Neural cell (in vitro differentiated cells): ENCODE measurements at regions not wholly inside any gene's neighbourhood (a gene's known extent, or its start where the extent isn't known, plus 50 kb on each side); places are given as distances from the start of the nearest gene placed in this dataset.

Experiments used
- H2AFZ ChIP-seq: fragments of 200-600, 300-800 bp; sonication (generic), shearing (Covaris generic); 2 replicates; pipeline ENCODE4 v1.6.0; 2014; ENCODE audit warnings: low read depth, mild to moderate bottlenecking, antibody characterized with exemption, low read length, moderate library complexity
- H3F3A ChIP-seq: fragments of 200-600 bp; shearing (Covaris generic); 2 replicates; pipeline ENCODE4 v1.6.1; 2016; ENCODE audit warnings: mild to moderate bottlenecking, moderate library complexity, mixed read lengths, antibody characterized with exemption, low read length; ENCODE audit not compliant: insufficient read depth, poor library complexity, severe bottlenecking
- H3K27ac ChIP-seq: fragments of 200-600, 300-800 bp; sonication (generic), shearing (Covaris generic); 2 replicates; pipeline ENCODE4 v1.5.1; 2014; ENCODE audit warnings: mild to moderate bottlenecking, low read length, moderate library complexity
- H3K27me3 ChIP-seq: fragments of 300-800, 200-600 bp; sonication (generic), shearing (Covaris generic); 2 replicates; pipeline ENCODE4 v1.6.0; 2014; ENCODE audit warnings: mild to moderate bottlenecking, low read depth, low read length, moderate library complexity; ENCODE audit not compliant: insufficient read depth
- H3K36me3 ChIP-seq: fragments of 300-800, 200-600 bp; sonication (generic), shearing (Covaris generic); 2 replicates; pipeline ENCODE4 v1.5.1; 2014; ENCODE audit warnings: mild to moderate bottlenecking, antibody characterized with exemption, low read length, moderate library complexity; ENCODE audit not compliant: insufficient read depth
- H3K4me2 ChIP-seq: fragments of 300-800, 200-600 bp; sonication (generic), shearing (Covaris generic); 2 replicates; pipeline ENCODE4 v1.6.0; 2014; ENCODE audit warnings: mild to moderate bottlenecking, low read length
- H3K4me3 ChIP-seq: fragments of 300-800, 200-600 bp; sonication (generic), shearing (Covaris generic); 2 replicates; pipeline ENCODE4 v1.5.1; 2014; ENCODE audit warnings: mild to moderate bottlenecking, low read length, moderate library complexity
- H3K79me2 ChIP-seq: fragments of 200-600 bp; shearing (Covaris generic); replicated peaks from 2 replicates; pipeline ENCODE4 v1.6.0; 2014; ENCODE audit warnings: mild to moderate bottlenecking, low read length, moderate library complexity; ENCODE audit not compliant: insufficient read depth
- H3K9ac ChIP-seq: fragments of 300-800, 200-600 bp; sonication (generic), shearing (Covaris generic); 2 replicates; pipeline ENCODE4 v1.6.1; 2016; ENCODE audit warnings: mild to moderate bottlenecking, low read length, mixed read lengths
- H3K9me2 ChIP-seq: fragments of 200-600 bp; shearing (Covaris generic); 2 replicates; pipeline ENCODE4 v1.6.1; 2016; ENCODE audit warnings: mild to moderate bottlenecking, low read length, mixed read lengths; ENCODE audit not compliant: insufficient read depth
- H3K9me3 ChIP-seq: fragments of 200-600, 300-800 bp; sonication (generic), shearing (Covaris generic); 2 replicates; pipeline ENCODE4 v1.6.1; 2016; ENCODE audit warnings: mild to moderate bottlenecking, mixed run types, low read length, moderate library complexity, mixed read lengths
- H4K20me1 ChIP-seq: fragments of 200-600 bp; shearing (Covaris generic); 2 replicates; pipeline ENCODE4 v1.6.1; 2016; ENCODE audit warnings: mild to moderate bottlenecking, mixed run types; ENCODE audit not compliant: insufficient read depth
- EP300 ChIP-seq: fragments of 450-650 bp; conservative IDR thresholded peaks from 2 replicates; pipeline ENCODE4 v1.6.1; 2014; ENCODE audit warnings: antibody characterized with exemption, mild to moderate bottlenecking, moderate library complexity; ENCODE audit not compliant: poor library complexity, severe bottlenecking
- EZH2 ChIP-seq: fragments of 200-600, 300-800 bp; shearing (Covaris generic), sonication (generic); IDR thresholded peaks from 2 replicates; pipeline ENCODE4 v1.6.1; 2014; ENCODE audit warnings: antibody characterized with exemption, low read length, borderline replicate concordance, mild to moderate bottlenecking; ENCODE audit not compliant: insufficient read depth, poor library complexity, severe bottlenecking
- MXI1 ChIP-seq: fragments of 450-650 bp; conservative IDR thresholded peaks from 2 replicates; pipeline ENCODE4 v1.6.1; 2014; ENCODE audit warnings: antibody characterized with exemption, mild to moderate bottlenecking; ENCODE audit not compliant: poor library complexity, severe bottlenecking
- POLR2AphosphoS5 ChIP-seq: IDR thresholded peaks from 2 replicates; pipeline ENCODE4 v1.6.1; 2012
- RAD21 ChIP-seq: fragments of 450-650 bp; conservative IDR thresholded peaks from 2 replicates; pipeline ENCODE4 v1.6.1; 2014; ENCODE audit warnings: antibody characterized with exemption, mild to moderate bottlenecking, moderate library complexity
- SMC3 ChIP-seq: fragments of 450-650 bp; conservative IDR thresholded peaks from 2 replicates; pipeline ENCODE4 v1.6.1; 2014; ENCODE audit warnings: antibody characterized with exemption, mild to moderate bottlenecking, moderate library complexity; ENCODE audit not compliant: poor library complexity
- TAF1 ChIP-seq: IDR thresholded peaks from 2 replicates; pipeline ENCODE4 v1.6.1; 2012; ENCODE audit warnings: low read depth
- TF ChIP-seq, protein P1 (sequence below): IDR thresholded peaks from 2 replicates; pipeline ENCODE4 v1.6.1; 2012; ENCODE audit warnings: borderline replicate concordance
- TF ChIP-seq, protein P2 (sequence below): fragments of 450-650 bp; IDR thresholded peaks from 2 replicates; pipeline ENCODE4 v1.5.1; 2014; ENCODE audit warnings: antibody characterized with exemption, mild to moderate bottlenecking, moderate library complexity; ENCODE audit not compliant: poor library complexity, severe bottlenecking

DNA sequence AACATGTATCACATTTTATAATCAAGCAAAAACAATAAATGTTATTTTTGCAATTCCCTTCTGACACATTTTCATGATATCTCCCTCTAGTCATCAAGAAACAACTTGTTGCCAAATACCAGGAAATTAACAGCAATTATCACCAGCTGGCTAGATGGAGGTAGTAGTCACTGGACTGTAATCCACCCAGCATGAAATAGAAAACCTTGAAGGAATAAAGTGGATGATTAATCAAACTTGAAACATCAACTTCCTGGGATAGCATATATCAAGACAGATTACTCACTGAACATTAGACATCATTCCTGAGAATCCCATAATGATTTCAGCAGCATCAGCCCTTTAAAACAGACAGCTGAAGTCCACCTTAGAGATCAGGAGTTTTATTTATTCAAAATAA, 259.0 kb downstream of the CCDC59 start:
- Histone ChIP-seq H3F3A (no peaks in the 10 kb centered on the region), H3K4me3 (no peak overlapping the region), H3K9me3 (no peaks in the 10 kb centered on the region), H3K4me2 (no peak overlapping the region), H2AFZ (no peak overlapping the region), H3K79me2 (no peaks in the 10 kb centered on the region), H3K36me3 (no peaks in the 10 kb centered on the region), H3K27me3 (no peaks in the 10 kb centered on the region), H3K27ac (no peak overlapping the region), H4K20me1 (no peaks in the 10 kb centered on the region), H3K9me2 (no peaks in the 10 kb centered on the region), H3K9ac (no peak overlapping the region)
- TF ChIP-seq TAF1 (no peak), EP300 (no peak), POLR2AphosphoS5 (no peak), RAD21 (no peak), SMC3 (no peak), MXI1 (no peak), EZH2 (no peak)
- TF ChIP-seq, protein P1, sequence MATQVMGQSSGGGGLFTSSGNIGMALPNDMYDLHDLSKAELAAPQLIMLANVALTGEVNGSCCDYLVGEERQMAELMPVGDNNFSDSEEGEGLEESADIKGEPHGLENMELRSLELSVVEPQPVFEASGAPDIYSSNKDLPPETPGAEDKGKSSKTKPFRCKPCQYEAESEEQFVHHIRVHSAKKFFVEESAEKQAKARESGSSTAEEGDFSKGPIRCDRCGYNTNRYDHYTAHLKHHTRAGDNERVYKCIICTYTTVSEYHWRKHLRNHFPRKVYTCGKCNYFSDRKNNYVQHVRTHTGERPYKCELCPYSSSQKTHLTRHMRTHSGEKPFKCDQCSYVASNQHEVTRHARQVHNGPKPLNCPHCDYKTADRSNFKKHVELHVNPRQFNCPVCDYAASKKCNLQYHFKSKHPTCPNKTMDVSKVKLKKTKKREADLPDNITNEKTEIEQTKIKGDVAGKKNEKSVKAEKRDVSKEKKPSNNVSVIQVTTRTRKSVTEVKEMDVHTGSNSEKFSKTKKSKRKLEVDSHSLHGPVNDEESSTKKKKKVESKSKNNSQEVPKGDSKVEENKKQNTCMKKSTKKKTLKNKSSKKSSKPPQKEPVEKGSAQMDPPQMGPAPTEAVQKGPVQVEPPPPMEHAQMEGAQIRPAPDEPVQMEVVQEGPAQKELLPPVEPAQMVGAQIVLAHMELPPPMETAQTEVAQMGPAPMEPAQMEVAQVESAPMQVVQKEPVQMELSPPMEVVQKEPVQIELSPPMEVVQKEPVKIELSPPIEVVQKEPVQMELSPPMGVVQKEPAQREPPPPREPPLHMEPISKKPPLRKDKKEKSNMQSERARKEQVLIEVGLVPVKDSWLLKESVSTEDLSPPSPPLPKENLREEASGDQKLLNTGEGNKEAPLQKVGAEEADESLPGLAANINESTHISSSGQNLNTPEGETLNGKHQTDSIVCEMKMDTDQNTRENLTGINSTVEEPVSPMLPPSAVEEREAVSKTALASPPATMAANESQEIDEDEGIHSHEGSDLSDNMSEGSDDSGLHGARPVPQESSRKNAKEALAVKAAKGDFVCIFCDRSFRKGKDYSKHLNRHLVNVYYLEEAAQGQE: no peak
- TF ChIP-seq, protein P2, sequence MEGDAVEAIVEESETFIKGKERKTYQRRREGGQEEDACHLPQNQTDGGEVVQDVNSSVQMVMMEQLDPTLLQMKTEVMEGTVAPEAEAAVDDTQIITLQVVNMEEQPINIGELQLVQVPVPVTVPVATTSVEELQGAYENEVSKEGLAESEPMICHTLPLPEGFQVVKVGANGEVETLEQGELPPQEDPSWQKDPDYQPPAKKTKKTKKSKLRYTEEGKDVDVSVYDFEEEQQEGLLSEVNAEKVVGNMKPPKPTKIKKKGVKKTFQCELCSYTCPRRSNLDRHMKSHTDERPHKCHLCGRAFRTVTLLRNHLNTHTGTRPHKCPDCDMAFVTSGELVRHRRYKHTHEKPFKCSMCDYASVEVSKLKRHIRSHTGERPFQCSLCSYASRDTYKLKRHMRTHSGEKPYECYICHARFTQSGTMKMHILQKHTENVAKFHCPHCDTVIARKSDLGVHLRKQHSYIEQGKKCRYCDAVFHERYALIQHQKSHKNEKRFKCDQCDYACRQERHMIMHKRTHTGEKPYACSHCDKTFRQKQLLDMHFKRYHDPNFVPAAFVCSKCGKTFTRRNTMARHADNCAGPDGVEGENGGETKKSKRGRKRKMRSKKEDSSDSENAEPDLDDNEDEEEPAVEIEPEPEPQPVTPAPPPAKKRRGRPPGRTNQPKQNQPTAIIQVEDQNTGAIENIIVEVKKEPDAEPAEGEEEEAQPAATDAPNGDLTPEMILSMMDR: no peak

DNA sequence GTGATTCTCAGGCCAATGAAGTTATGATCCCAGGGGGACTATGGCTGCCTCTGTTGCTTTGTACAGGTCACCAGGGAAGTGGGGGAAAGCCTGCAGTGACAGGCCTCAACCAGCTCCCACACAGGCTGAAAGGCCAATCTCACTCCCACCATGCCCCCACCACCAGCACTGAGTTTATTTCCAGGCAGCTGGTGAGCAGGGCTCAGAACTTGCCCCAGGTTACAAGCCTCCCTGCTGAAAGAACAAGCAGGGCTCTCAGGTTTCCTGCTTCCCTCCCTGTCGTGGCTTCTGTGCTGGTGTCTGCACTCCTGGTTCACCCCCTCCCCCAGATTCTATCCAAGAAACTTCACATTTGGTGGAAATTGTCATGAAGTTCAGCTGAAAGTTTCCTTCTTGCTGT, 260.3 kb downstream of the CCDC59 start:
- H3K9ac ChIP-seq: no peak overlapping the region
- H3F3A ChIP-seq: no peaks in the 10 kb centered on the region
- H3K4me2 ChIP-seq: no peak overlapping the region
- no peaks in the 10 kb centered on the region for H4K20me1 ChIP-seq
- H3K27me3 ChIP-seq: no peaks in the 10 kb centered on the region
- no peaks in the 10 kb centered on the region for H3K79me2 ChIP-seq
- no peak overlapping the region for H3K4me3 ChIP-seq
- H3K9me3 ChIP-seq: no peaks in the 10 kb centered on the region
- no peaks in the 10 kb centered on the region for H3K36me3 ChIP-seq
- no peak for TF ChIP-seq EP300
- TF ChIP-seq SMC3: no peak
- no peak for TF ChIP-seq RAD21
- no peak for TF ChIP-seq MXI1
- TF ChIP-seq, protein P1: no peak
- TF ChIP-seq TAF1: no peak
- no peak overlapping the region for H2AFZ ChIP-seq
- H3K9me2 ChIP-seq: no peaks in the 10 kb centered on the region
- H3K27ac ChIP-seq: no peak overlapping the region
